Left lobe of liver (tissue), 2 donors: ENCODE measurements at regions not wholly inside any gene's neighbourhood (a gene's known extent, or its start where the extent isn't known, plus 50 kb on each side); places are given as distances from the start of the nearest gene placed in this dataset.

Experiments used
- ATAC-seq: fragments of 200-7000 bp; cut with Tn5 transposase; one replicate; pipeline ENCODE4 v1.9.1; 2020; ENCODE audit warnings: mild to moderate bottlenecking, moderate library complexity
- DNase-seq: peaks from one replicate; pipeline ENCODE4 v3.0.0-alpha.2; 2020; ENCODE audit warnings: low spot score
- donor health status: DM: no; HTN: no; CAD: no; lungs with moderate emphysema.
- donor health status: DM: no; HTN: yes; CAD: no.

DNA sequence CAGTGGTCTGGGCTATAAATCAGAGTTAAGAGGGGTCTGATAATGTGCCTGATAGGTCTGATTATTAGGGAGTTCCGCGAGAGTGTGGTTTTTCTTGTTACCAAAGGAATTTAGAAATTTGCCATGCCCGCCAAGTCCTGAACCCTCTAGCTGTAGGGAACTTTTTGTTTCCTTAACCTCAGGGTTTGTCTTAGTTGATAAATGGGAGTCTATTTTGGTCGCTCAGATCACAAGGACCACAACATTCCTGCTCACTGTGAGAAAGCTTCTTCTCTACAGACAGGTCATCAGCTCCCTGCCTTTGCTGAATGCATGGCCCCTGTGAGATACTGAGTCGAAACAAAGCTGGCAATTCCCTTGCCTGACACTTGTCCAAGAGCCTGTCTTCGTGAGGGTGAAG is 497.8 kb downstream of the HS3ST4 start:
- no peak for ATAC-seq
- DNase-seq = no peak

- DNase-seq = no peak
- no peak for ATAC-seq
These were observed 502.8 kb downstream of the HS3ST4 start for GRCh38 chr16:26194526-26194925.

- no peak for DNase-seq
These were observed 503.5 kb downstream of the HS3ST4 start for GRCh38 chr16:26195225-26195624.

GRCh38 chr16:26196310-26196709 is 504.6 kb downstream of the HS3ST4 start:
- no peak for ATAC-seq
- no peak for DNase-seq

More at GRCh38 chr16:26195225-26195624, 503.5 kb downstream of the HS3ST4 start:
- no peak for ATAC-seq

DNA sequence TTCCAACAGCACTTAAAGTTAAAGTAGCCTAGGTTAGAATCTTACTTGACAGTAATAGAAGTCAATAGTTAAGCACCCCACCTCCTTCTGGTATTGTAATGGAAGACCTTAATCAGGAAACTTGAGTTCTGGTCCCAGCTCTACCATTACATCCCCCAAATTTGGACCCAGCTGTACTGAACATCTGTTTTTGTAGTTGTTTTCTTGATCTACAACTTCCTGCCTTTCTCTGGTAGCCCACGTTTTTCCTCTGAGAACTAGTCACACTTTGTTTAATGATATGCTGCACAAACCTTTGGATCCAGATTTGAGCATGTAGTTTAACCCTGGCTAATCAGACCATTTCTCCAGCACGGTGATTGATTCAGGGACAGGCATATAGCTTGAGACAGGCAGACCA is 505.0 kb downstream of the HS3ST4 start:
- ATAC-seq (no peak), DNase-seq (no peak)

DNA sequence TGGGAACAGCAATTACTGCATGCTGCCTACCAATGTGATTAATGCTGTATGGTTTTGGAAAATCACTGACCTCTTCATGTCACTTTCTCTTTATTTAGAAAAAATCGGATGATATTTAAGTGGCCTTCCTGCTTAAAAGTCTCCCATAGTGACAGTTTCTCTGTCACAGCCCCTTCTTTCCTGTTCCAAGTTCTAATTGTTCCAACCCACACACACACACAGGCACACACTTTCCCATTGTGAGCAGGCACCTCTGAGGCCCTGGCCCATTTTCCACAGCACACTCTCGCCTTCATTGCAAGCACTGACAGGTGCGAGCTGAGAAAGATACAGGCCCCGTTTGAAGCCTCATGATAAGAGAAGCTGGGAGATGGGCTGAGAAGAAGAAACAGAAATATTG is 505.9 kb downstream of the HS3ST4 start:
- DNase-seq (no peak), ATAC-seq (no peak)

DNA sequence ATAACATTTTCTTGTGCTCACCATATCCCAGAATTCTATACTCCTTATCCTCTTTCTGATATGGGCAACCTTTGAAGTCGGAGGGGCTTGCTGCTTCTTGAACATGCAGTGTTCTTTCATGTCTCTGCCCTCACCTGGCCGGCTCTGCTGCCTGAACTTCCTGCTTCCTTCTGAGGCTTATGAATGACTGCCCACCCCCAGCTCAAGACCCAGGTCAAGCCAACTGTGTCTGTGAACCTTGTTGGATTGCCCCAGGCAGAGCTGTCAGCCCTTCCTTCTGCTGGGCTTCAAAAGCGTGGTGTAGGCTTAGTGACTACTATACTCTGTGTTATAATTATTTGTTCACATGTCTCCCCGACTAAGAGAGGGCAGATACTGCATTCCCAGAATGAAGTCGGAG is 506.5 kb downstream of the HS3ST4 start:
- ATAC-seq = no peak
- DNase-seq = no peak

GRCh38 chr16:26204138-26204537 is 512.4 kb downstream of the HS3ST4 start:
- ATAC-seq (no peak), DNase-seq (no peak)

- ATAC-seq (no peak), DNase-seq (no peak)
These were observed 519.8 kb downstream of the HS3ST4 start for GRCh38 chr16:26211542-26211941.

DNA sequence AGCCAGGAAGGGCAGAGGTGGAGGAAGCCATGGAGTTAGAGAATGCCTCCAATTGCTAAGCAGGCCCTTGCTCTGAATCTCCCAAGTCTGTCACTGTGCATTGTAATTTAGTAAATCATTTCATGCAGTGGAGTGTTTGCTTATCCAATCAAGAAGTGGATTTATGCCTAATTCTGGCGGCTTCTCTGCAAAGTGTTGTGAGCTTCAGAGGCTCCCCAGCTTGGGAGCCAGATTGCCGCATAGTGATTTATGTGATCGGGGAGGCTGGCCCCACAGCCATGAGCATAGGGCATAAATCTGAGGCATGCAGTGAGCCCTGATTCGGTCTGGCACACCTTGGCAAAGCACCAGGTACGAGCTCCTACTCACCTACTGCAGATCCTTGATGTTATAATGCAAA is 520.8 kb downstream of the HS3ST4 start:
- DNase-seq = no peak
- ATAC-seq = no peak

GRCh38 chr16:26214581-26215174 is 522.9 kb downstream of the HS3ST4 start:
- ATAC-seq (no peak), DNase-seq (no peak)

DNA sequence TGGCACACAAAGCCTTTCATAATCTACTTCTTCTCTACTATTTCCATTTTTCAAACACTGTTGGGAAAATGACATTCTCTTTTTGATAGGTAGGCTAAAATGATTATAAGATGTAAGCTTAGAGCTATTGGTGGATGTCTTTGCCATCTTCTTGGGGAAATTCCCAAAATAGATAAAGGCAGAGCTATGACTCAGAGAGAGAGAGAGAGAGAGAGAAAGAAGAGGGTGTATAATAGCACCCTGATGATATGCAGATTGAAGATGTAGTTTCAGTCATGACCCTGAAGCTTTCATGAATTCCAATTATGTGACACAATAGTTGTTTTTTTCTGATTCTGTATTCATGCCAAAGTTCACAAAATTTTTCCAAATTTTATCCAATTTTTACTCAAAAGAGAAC is 529.1 kb downstream of the HS3ST4 start:
- ATAC-seq (no peak), DNase-seq (no peak)

- no peak for ATAC-seq
These were observed 539.9 kb downstream of the HS3ST4 start for GRCh38 chr16:26231647-26232046.

GRCh38 chr16:26240807-26241206 is 549.0 kb downstream of the HS3ST4 start:
- ATAC-seq (no peak), DNase-seq (no peak)

More at GRCh38 chr16:26231647-26232046, 539.9 kb downstream of the HS3ST4 start:
- DNase-seq = no peak

- DNase-seq (no peak), ATAC-seq (no peak)
These were observed 555.3 kb downstream of the HS3ST4 start for GRCh38 chr16:26247063-26247462.

- DNase-seq (no peak), ATAC-seq (no peak)
These were observed 560.8 kb downstream of the HS3ST4 start for GRCh38 chr16:26252598-26252997.

DNA sequence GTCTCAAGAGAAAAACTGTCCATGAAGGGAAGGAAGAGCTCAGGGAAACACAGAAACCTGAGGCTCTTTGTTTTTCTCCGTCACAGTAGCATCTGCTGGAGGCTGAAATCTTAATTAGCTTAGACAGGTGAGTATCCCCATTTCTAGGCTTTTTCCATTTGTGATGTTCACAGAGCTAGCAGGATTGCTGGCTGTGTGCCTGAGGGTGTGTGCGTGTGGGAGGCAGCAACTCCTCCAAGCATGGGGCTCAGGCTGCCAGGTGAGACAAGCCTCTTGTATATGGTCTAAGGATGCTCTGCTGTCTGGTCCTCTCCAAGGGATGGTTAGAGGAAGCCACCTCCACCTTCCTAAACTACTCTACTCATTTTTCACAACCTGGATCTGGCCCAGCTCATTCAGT is 569.9 kb downstream of the HS3ST4 start:
- ATAC-seq (no peak), DNase-seq (no peak)

GRCh38 chr16:26263406-26263805 is 571.6 kb downstream of the HS3ST4 start:
- DNase-seq (no peak), ATAC-seq (no peak)

GRCh38 chr16:26267641-26268040 is 575.9 kb downstream of the HS3ST4 start:
- DNase-seq (no peak), ATAC-seq (no peak)

DNA sequence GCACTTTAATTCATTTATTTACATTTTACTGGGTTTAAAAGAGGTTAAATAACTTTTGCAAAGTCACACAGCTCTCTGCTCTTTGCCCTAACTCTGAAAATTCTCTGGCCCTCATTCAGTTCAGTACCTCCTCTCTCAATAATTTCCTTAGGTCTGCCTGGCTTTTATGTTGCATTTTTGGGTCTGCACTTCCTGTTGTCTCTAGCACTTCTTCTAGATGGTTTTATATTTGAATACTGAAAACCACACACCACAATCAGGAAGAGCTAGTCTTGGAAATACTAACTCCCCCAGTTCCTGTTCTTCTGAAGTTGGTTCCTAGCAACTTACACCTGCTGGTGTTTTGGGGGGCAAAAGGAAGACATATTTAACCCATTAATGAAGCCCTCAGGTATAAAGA is 577.9 kb downstream of the HS3ST4 start:
- DNase-seq = no peak
- ATAC-seq = no peak

DNA sequence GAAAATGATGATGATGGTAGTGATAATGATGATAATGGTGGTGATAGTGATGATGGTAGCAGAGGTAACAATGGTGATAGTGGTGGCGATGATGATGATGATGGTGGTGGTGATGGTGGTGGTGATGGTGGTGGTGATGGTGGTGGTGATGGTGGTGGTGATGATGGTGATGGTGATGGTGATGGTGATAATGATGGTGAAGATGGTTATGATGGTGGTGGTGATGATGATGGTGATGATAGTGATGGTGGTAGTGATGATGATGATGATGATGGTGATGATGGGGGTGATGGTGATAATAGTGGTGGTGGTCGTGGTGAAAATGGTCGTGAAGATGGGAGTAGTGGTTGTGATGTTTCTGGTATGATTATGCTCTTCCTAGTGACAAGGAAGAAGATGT is 581.8 kb downstream of the HS3ST4 start:
- ATAC-seq = no peak
- DNase-seq = no peak

DNA sequence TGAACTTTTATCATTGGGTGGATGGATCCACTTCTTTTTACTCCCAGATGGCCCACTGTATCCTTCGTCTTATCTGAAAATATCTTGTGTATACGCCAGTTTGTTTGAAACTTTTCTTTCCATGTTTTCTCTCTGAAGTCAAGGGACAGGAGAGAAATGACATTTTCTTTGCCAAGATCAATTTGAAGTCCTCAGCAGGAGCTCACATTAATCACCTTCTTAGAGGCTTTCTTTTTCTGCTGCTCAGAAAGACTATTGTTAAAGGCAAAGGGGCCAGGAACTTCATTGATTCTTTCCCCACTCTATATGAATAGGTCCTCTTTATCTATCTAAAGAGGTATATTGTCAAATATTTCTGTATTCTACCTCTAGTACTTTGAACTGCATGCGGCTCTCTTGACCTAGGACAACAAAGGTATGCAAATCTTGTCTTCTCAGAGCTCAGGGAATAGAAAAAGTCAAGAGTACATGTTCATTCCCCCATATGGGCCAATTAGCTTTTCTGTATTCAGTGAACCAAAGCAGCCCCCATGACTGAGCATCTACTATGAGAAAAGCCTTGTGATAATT is 583.3 kb downstream of the HS3ST4 start:
- no peak for ATAC-seq
- no peak for DNase-seq

DNA sequence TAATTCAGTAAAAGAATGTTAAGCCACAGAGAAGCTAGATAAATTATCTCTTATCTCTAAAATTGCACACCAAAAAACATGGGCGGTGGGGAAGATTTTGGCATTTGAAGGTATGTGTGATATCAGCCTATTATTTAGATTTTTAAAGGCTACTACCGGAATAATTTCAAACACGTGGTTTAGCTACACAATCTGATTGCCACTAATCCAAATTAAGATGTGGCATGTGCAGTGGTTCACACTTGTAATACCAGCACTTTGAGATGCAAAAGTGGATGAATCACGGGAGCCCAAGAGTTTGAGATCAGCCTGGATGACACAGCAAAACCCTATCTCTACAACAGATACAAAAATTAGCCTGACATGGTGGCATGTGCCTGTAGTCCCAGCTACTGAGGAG is 584.5 kb downstream of the HS3ST4 start:
- ATAC-seq (no peak), DNase-seq (no peak)
